PC-9 (cell line): ENCODE measurements at regions not wholly inside any gene's neighbourhood (a gene's known extent, or its start where the extent isn't known, plus 50 kb on each side); places are given as distances from the start of the nearest gene placed in this dataset.
"Not testable (repeated sequence)": the region's sequence is repeated elsewhere in the genome, so short reads cannot be mapped to it uniquely, and the experiment has no call there.

Source experiments
- CTCF ChIP-seq: fragments of 200-600 bp; sonication (generic); conservative IDR thresholded peaks from 2 replicates; pipeline ENCODE4 v1.6.1; 2017; ENCODE audit warnings: mixed run types, antibody characterized with exemption, mild to moderate bottlenecking, moderate library complexity
- EZH2 ChIP-seq: fragments of 200-600 bp; sonication (generic); IDR thresholded peaks from 2 replicates; pipeline ENCODE4 v1.8.0; 2017; ENCODE audit warnings: antibody characterized with exemption, low read depth

- not testable (repeated sequence) for TF ChIP-seq CTCF, EZH2
These were observed 285.9 kb upstream of the LYZL1 start for GRCh38 chr10:29003014-29003413.
